ENCODE measurements at regions not wholly inside any gene's neighbourhood (a gene's known extent, or its start where the extent isn't known, plus 50 kb on each side); places are given as distances from the start of the nearest gene placed in this dataset.

DNA sequence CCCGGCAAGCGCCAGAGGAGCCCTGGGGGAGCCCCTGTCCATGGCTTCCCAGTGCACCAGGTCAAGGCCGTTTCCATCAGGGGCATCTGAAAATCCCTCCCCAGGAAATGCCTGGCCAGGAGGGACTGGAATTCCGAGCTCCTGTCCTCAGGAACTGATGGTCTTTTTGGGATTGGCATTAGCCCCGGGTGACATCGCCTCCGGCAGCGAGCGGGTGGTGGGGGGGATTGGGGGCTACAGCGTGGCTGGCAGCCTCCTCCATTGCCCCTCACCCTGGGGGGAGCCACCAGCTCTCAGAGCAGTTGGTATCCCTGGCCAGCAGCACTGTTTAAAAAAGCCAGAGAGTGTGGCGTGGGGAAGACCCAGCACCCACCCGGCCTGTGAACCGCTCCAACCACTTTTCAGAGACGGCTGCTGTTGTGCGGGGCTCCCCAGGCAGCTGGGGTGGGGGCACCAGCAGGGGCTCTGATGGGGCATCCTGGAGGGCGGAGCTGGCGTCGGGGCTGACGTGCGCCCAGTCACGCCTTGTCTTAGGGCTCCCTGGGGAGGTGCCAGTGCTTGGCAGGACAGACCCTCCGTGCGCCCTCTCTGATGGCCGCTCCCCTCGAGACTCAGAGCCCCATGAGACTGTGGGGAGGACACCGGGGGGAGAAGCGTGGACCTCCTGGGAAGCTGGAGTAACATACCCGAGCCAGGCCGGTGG lies 62.9 kb upstream of the TTC34 start:
- TF ChIP-seq, protein P1, sequence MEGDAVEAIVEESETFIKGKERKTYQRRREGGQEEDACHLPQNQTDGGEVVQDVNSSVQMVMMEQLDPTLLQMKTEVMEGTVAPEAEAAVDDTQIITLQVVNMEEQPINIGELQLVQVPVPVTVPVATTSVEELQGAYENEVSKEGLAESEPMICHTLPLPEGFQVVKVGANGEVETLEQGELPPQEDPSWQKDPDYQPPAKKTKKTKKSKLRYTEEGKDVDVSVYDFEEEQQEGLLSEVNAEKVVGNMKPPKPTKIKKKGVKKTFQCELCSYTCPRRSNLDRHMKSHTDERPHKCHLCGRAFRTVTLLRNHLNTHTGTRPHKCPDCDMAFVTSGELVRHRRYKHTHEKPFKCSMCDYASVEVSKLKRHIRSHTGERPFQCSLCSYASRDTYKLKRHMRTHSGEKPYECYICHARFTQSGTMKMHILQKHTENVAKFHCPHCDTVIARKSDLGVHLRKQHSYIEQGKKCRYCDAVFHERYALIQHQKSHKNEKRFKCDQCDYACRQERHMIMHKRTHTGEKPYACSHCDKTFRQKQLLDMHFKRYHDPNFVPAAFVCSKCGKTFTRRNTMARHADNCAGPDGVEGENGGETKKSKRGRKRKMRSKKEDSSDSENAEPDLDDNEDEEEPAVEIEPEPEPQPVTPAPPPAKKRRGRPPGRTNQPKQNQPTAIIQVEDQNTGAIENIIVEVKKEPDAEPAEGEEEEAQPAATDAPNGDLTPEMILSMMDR (IDR thresholded peaks at IDR 0.05; ENCODE audit: insufficient read depth, low read length, severe bottlenecking) = no peak
- DNase-seq (ENCODE audit: low read depth) = no peak
- Histone ChIP-seq H3K4me3 (ENCODE audit: low read depth, low read length) (no peak overlapping the region), H3K27me3 (ENCODE audit: control insufficient read depth, insufficient read depth, low read length) (no peaks in the 10 kb centered on the region), H3K36me3 (ENCODE audit: control insufficient read depth, insufficient read depth, low read length) (no peaks in the 10 kb centered on the region)
- FAIRE-seq = no peak

DNA sequence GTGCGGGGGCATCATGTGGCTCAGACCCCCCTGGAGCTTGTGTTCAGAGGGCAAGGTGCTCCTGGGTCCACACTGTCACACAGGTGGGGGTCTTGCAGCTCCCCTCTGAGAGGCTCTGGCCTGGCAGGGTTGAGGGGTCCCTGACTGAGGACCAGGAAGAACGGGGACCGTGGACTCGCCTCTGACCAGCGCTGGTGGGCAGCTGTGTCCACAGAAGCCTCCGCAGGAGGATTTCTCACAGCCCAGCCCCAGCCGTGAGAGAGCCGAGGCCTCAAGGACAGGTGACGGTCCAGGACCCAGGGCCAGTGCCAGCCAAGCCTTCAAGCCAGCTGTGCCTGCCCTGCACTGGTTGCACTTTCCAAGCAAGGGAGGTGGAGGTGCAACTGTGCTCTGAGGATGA lies 63.5 kb upstream of the TTC34 start:
- Histone ChIP-seq H3K4me3 (ENCODE audit: low read depth, low read length) (no peak overlapping the region), H3K36me3 (ENCODE audit: control insufficient read depth, insufficient read depth, low read length) (no peaks in the 10 kb centered on the region), H3K27me3 (ENCODE audit: control insufficient read depth, insufficient read depth, low read length) (no peaks in the 10 kb centered on the region)
- no peak for FAIRE-seq
- TF ChIP-seq, protein P1 (IDR thresholded peaks at IDR 0.05; ENCODE audit: insufficient read depth, low read length, severe bottlenecking) = no peak
- DNase-seq (ENCODE audit: low read depth) = no peak

DNA sequence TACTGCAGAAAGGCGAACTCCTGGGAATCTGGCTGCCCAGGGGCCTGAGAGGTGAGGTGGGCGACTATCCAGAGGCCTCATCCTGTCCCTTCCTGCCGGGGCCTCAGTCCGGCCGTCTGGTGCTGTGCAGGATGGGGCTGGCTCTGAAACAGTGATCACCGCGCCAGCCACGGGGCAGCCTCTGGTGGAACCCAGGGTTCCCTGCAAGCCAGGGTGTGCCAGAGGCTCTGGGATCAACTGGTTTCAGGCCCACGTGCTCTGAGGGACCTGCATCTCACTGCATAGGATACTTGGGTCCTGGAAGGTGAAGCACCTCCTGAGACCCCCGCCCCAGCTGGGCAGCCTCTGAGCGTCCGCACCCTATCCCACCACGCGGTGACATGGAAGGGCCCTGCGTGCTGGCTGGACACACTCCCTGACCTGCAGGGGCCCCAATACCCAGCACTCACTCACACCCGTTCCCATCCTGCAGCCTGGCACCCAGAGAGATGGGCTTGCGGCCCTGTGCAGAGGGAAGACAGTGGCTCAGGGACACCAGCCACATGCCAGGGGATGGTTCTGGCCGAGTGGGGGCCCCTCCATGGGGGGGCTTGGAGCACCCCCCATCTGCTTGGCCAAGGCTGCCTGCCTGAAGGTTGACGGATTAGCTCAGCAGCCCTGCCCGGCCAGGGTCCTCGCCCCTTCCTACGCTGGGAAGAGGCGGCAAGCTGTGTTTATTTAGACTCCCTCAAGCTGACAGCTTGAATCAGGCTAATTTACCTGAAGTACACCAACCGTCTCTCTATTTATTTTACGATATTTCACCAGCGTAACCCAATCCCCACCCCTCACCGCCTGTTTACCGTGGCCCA lies 64.3 kb upstream of the TTC34 start:
- FAIRE-seq (no peak), DNase-seq (ENCODE audit: low read depth) (no peak)
- Histone ChIP-seq H3K27me3 (ENCODE audit: control insufficient read depth, insufficient read depth, low read length) (no peaks in the 10 kb centered on the region), H3K36me3 (ENCODE audit: control insufficient read depth, insufficient read depth, low read length) (no peaks in the 10 kb centered on the region), H3K4me3 (ENCODE audit: low read depth, low read length) (no peak overlapping the region)
- TF ChIP-seq, protein P1 (IDR thresholded peaks at IDR 0.05; ENCODE audit: insufficient read depth, low read length, severe bottlenecking) = no peak

DNA sequence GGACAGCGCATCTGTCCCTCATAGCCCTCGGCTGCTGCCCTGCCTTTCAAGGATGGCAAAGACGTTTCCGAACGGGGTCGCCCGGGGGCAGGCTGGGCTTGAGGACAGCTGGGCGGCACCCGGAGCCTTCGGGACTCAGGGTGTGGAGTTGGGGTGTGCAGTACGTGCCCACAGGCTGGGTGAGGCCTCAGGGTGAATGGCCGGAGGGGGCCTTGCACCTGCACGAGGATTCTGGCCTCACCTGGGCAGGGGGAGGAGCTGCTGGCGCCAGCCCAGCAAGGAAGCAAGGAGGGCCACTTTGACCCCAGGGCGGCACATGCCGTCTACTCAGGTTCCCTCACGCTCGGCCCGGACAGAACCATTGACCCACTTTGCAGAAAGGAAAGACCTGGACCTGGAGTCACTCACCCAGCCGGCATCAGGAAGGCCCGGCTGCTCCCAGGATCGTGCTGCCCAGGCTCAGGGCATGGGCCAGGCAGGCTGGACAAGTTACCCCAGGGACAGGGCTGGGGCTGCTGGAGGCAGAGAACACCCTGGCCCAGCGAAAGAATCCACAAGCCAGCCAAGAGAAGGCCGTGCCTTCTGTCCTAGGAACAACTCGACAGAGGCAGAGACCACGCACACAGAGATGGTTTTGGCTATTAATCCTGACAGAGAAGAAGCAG lies 65.1 kb upstream of the TTC34 start:
- TF ChIP-seq, protein P1 (IDR thresholded peaks at IDR 0.05; ENCODE audit: insufficient read depth, low read length, severe bottlenecking) = no peak
- H3K36me3 ChIP-seq (ENCODE audit: control insufficient read depth, insufficient read depth, low read length) = no peaks in the 10 kb centered on the region
- DNase-seq (ENCODE audit: low read depth) = no peak
- no peak for FAIRE-seq
- H3K27me3 ChIP-seq (ENCODE audit: control insufficient read depth, insufficient read depth, low read length) = no peaks in the 10 kb centered on the region
- no peak overlapping the region for H3K4me3 ChIP-seq (ENCODE audit: low read depth, low read length)

DNA sequence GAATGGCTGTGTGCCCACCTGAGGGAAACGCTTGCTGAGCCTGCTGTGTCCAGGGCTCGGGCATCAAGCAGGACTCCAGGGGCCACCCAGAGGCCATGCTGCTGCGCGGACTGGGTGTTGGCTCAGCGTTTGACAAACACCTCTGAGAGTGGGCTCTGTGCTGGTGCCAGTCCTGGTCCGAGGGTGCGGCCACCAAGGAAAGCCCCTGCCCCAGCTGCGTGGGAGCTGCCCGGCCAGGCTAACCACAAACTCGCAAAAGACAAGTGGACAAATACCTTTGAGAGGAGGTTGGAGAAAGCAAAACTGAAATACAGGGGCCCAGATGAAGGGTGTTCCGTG lies 65.6 kb upstream of the TTC34 start:
- Histone ChIP-seq H3K27me3 (ENCODE audit: control insufficient read depth, insufficient read depth, low read length) (no peaks in the 10 kb centered on the region), H3K4me3 (ENCODE audit: low read depth, low read length) (no peak overlapping the region), H3K36me3 (ENCODE audit: control insufficient read depth, insufficient read depth, low read length) (no peaks in the 10 kb centered on the region)
- TF ChIP-seq, protein P1 (IDR thresholded peaks at IDR 0.05; ENCODE audit: insufficient read depth, low read length, severe bottlenecking) = no peak
- FAIRE-seq (no peak), DNase-seq (ENCODE audit: low read depth) (no peak)
